ENCODE measurements at regions not wholly inside any gene's neighbourhood (a gene's known extent, or its start where the extent isn't known, plus 50 kb on each side); places are given as distances from the start of the nearest gene placed in this dataset.

GRCh38 chr4:26030260-26030667 lies 116.2 kb downstream of the SMIM20 start:
- Histone ChIP-seq H3K4me1 (ENCODE audit: control insufficient read depth in 4 of 4, insufficient read depth in 4 of 4, low read length in 3 of 4) (no peaks in the 10 kb centered on the region), H3K36me3 (ENCODE audit: control insufficient read depth in 4 of 4, insufficient read depth in 3 of 4, low read depth in 1 of 4, low read length in 3 of 4) (no peaks in the 10 kb centered on the region), H3K4me3 (ENCODE audit: low read depth in 1 of 3, low read length in 3 of 3) (no peak overlapping the region), H3K9ac (ENCODE audit: low read depth in 1 of 2, low read length in 2 of 2) (no peak overlapping the region), H3K27me3 (ENCODE audit: control insufficient read depth in 4 of 4, insufficient read depth in 4 of 4, low read length in 3 of 4) (peaks cover 0 to 5% (median 0%) of the 10 kb centered on the region in 4 donors), H3K9me3 (ENCODE audit: control insufficient read depth in 4 of 4, low read length in 3 of 4) (no peaks in the 10 kb centered on the region), H3K27ac (ENCODE audit: low read depth in 1 of 2, low read length in 2 of 2) (no peak overlapping the region)
- TF ChIP-seq FOXA1 (IDR thresholded peaks at IDR 0.05), result no peak
- TF ChIP-seq REST (IDR thresholded peaks at IDR 0.05), result no peak
- TF ChIP-seq EGR1 (IDR thresholded peaks at IDR 0.05; ENCODE audit: low read depth in 2 of 2), result no peak
- TF ChIP-seq RAD21 (IDR thresholded peaks at IDR 0.05), result no peak
- no peak for TF ChIP-seq JUND (IDR thresholded peaks at IDR 0.05)
- no peak for TF ChIP-seq RXRA (IDR thresholded peaks at IDR 0.05)
- TF ChIP-seq TAF1 (conservative IDR thresholded peaks at IDR 0.05), result no peak
- TF ChIP-seq CTCF (IDR thresholded peaks at IDR 0.05; ENCODE audit: low read depth, low read length, missing input control), result no peak
- no peak for TF ChIP-seq YY1 (IDR thresholded peaks at IDR 0.05)
- no peak for TF ChIP-seq ZBTB33 (IDR thresholded peaks at IDR 0.05)
- no peak for TF ChIP-seq HNF4G (IDR thresholded peaks at IDR 0.05)
- no peak for TF ChIP-seq FOXA2 (IDR thresholded peaks at IDR 0.05)
- TF ChIP-seq GABPA (IDR thresholded peaks at IDR 0.05 in 1 of 2, conservative IDR thresholded peaks at IDR 0.05 in 1 of 2), result no peak
- no peak for TF ChIP-seq SP1 (IDR thresholded peaks at IDR 0.05)
- TF ChIP-seq NR2F2 (IDR thresholded peaks at IDR 0.05), result no peak
- DNase-seq (ENCODE audit: low spot score), result no peak
- whole genome bisulfite sequencing, result 73% methylated on average over 5 of the region's 5 CpGs

- WGBS, result 93% methylated on average over 8 of the region's 8 CpGs
- H3K27ac ChIP-seq (ENCODE audit: low read depth in 1 of 2, low read length in 2 of 2), result no peak overlapping the region
- no peak overlapping the region for H3K4me3 ChIP-seq (ENCODE audit: low read depth in 1 of 3, low read length in 3 of 3)
- H3K36me3 ChIP-seq (ENCODE audit: control insufficient read depth in 4 of 4, insufficient read depth in 3 of 4, low read depth in 1 of 4, low read length in 3 of 4), result no peaks in the 10 kb centered on the region
- H3K4me1 ChIP-seq (ENCODE audit: control insufficient read depth in 4 of 4, insufficient read depth in 4 of 4, low read length in 3 of 4), result no peaks in the 10 kb centered on the region
- no peaks in the 10 kb centered on the region for H3K9me3 ChIP-seq (ENCODE audit: control insufficient read depth in 4 of 4, low read length in 3 of 4)
- peaks cover 0 to 5% (median 0%) of the 10 kb centered on the region in 4 donors for H3K27me3 ChIP-seq (ENCODE audit: control insufficient read depth in 4 of 4, insufficient read depth in 4 of 4, low read length in 3 of 4)
- TF ChIP-seq RXRA (IDR thresholded peaks at IDR 0.05), result no peak
- no peak for DNase-seq (ENCODE audit: low spot score)
- no peak overlapping the region for H3K9ac ChIP-seq (ENCODE audit: low read depth in 1 of 2, low read length in 2 of 2)
Measured at GRCh38 chr4:26030780-26031179, 116.8 kb downstream of the SMIM20 start.

Measured in liver (tissue), 8 donors.